GM18502 (cell line): ENCODE measurements at regions not wholly inside any gene's neighbourhood (a gene's known extent, or its start where the extent isn't known, plus 50 kb on each side); places are given as distances from the start of the nearest gene placed in this dataset.

Source experiments
- ATAC-seq: cut with Tn5 transposase; IDR thresholded peaks from one replicate; pipeline ENCODE4 v1.9.1; 2021; ENCODE audit warnings: mild to moderate bottlenecking; ENCODE audit not compliant: unreplicated experiment, poor library complexity

GRCh38 chr2:81853341-81853740 is 1548.8 kb upstream of the LRRTM1 start:
- no peak for ATAC-seq

GRCh38 chr2:81852651-81853050 is 1548.1 kb upstream of the LRRTM1 start:
- ATAC-seq = no peak

GRCh38 chr2:81839780-81840179 is 1535.2 kb upstream of the LRRTM1 start:
- no peak for ATAC-seq

- ATAC-seq = no peak
Measured at GRCh38 chr2:81835321-81836000, 1530.9 kb upstream of the LRRTM1 start.

- ATAC-seq = no peak
Measured at GRCh38 chr2:81786811-81787210, 1482.3 kb upstream of the LRRTM1 start.

GRCh38 chr2:81767187-81767912 is 1462.8 kb upstream of the LRRTM1 start:
- no peak for ATAC-seq

- ATAC-seq = no peak
Measured at GRCh38 chr2:81747481-81748070, 1443.0 kb upstream of the LRRTM1 start.

GRCh38 chr2:81739966-81740365 is 1435.4 kb upstream of the LRRTM1 start:
- no peak for ATAC-seq

- ATAC-seq = no peak
Measured at GRCh38 chr2:81734981-81735380, 1430.4 kb upstream of the LRRTM1 start.

GRCh38 chr2:81714817-81715216 is 1410.3 kb upstream of the LRRTM1 start:
- ATAC-seq = no peak

GRCh38 chr2:81706856-81707255 is 1402.3 kb upstream of the LRRTM1 start:
- ATAC-seq = no peak

GRCh38 chr2:81703831-81704230 is 1399.3 kb upstream of the LRRTM1 start:
- no peak for ATAC-seq

GRCh38 chr2:81692566-81692965 is 1388.0 kb upstream of the LRRTM1 start:
- ATAC-seq = no peak

GRCh38 chr2:81675641-81676040 is 1371.1 kb upstream of the LRRTM1 start:
- no peak for ATAC-seq

GRCh38 chr2:81672923-81673322 is 1368.4 kb upstream of the LRRTM1 start:
- ATAC-seq = no peak

- no peak for ATAC-seq
Measured at GRCh38 chr2:81672516-81672915, 1368.0 kb upstream of the LRRTM1 start.

- ATAC-seq = no peak
Measured at GRCh38 chr2:81670885-81671284, 1366.3 kb upstream of the LRRTM1 start.

GRCh38 chr2:81661081-81661480 is 1356.5 kb upstream of the LRRTM1 start:
- ATAC-seq = no peak

- ATAC-seq = no peak
Measured at GRCh38 chr2:81658227-81658626, 1353.7 kb upstream of the LRRTM1 start.

GRCh38 chr2:81650048-81650971 is 1345.8 kb upstream of the LRRTM1 start:
- no peak for ATAC-seq

- ATAC-seq = no peak
Measured at GRCh38 chr2:81648806-81649205, 1344.3 kb upstream of the LRRTM1 start.
